A673 (cell line): ENCODE measurements at regions not wholly inside any gene's neighbourhood (a gene's known extent, or its start where the extent isn't known, plus 50 kb on each side); places are given as distances from the start of the nearest gene placed in this dataset.
"Not testable (repeated sequence)": the region's sequence is repeated elsewhere in the genome, so short reads cannot be mapped to it uniquely, and the experiment has no call there.

Experiments
- BruUV-seq: library from RNA; stranded (reverse); fragments of 400-500 nt; replicated peaks from 2 replicates; lab custom pipeline; 2021; lab: Mats Ljungman, UMichigan
- CTCF ChIA-PET: fragments of 300-600 bp; sonication (Branson Sonifier 250); formaldehyde crosslinking; loops from one replicate; lab custom pipeline; 2022; ENCODE audit warnings: antibody characterized with exemption; lab: Charles Lee
- POLR2A ChIA-PET: fragments of 300-600 bp; sonication (Branson Sonifier 250); formaldehyde crosslinking; loops from one replicate; lab custom pipeline; 2022; ENCODE audit warnings: antibody characterized with exemption; ENCODE audit not compliant: low non-redundant PET; lab: Charles Lee
- DNase-seq: peaks from one replicate; pipeline ENCODE4 v3.0.0-alpha.2; 2015; ENCODE audit warnings: low spot score
- H3K27ac ChIP-seq: fragments of 200-600 bp; sonication (generic); 2 replicates; pipeline ENCODE4 v1.5.1; 2016; ENCODE audit warnings: mixed run types, low read depth, mild to moderate bottlenecking, mixed read lengths, antibody characterized with exemption, low read length; ENCODE audit not compliant: poor library complexity, severe bottlenecking
- H3K27me3 ChIP-seq: fragments of 200-600 bp; sonication (generic); replicated peaks from 2 replicates; pipeline ENCODE4 v1.6.1; 2017; ENCODE audit warnings: mixed run types, low read depth, mild to moderate bottlenecking, mixed read lengths, antibody characterized with exemption, low read length; ENCODE audit not compliant: insufficient read depth, poor library complexity
- H3K36me3 ChIP-seq: fragments of 200-600 bp; sonication (generic); 2 replicates; pipeline ENCODE4 v1.6.1; 2016; ENCODE audit warnings: mixed run types, mild to moderate bottlenecking, mixed read lengths, antibody characterized with exemption, low read length; ENCODE audit not compliant: insufficient read depth, poor library complexity, severe bottlenecking
- H3K4me1 ChIP-seq: fragments of 200-600 bp; sonication (generic); 2 replicates; pipeline ENCODE4 v1.6.1; 2017; ENCODE audit warnings: mixed run types, mild to moderate bottlenecking, mixed read lengths, antibody characterized with exemption, low read length; ENCODE audit not compliant: insufficient read depth, poor library complexity, severe bottlenecking
- H3K4me3 ChIP-seq: fragments of 200-600 bp; sonication (generic); 2 replicates; pipeline ENCODE4 v1.5.1; 2016; ENCODE audit warnings: low read depth, mixed run types, mild to moderate bottlenecking, mixed read lengths, low read length; ENCODE audit not compliant: poor library complexity, severe bottlenecking
- H3K9me3 ChIP-seq: fragments of 200-600 bp; sonication (generic); 2 replicates; pipeline ENCODE4 v1.6.1; 2016; ENCODE audit warnings: mixed run types, low read depth, mild to moderate bottlenecking, mixed read lengths, antibody characterized with exemption, low read length; ENCODE audit not compliant: poor library complexity, severe bottlenecking
- EZH2 ChIP-seq: fragments of 200-600 bp; sonication (generic); IDR thresholded peaks from 2 replicates; pipeline ENCODE4 v1.6.1; 2017; ENCODE audit warnings: borderline replicate concordance, low read depth, mild to moderate bottlenecking, mixed read lengths, antibody characterized with exemption, low read length; ENCODE audit not compliant: poor library complexity, severe bottlenecking
- intact Hi-C: fragments of 100-400 bp; cut with micrococcal nuclease; formaldehyde crosslinking; loops from one replicate; pipeline ENCODE4 v1.10.0; 2022; ENCODE audit not compliant: unreplicated experiment
- TF ChIP-seq, protein P1 (sequence below): fragments of 300-800, 200-600 bp; sonication (generic); conservative IDR thresholded peaks from 2 replicates; pipeline ENCODE4 v1.5.1; 2017; ENCODE audit warnings: low read depth, mild to moderate bottlenecking, antibody characterized with exemption, low read length, moderate library complexity, mixed read lengths

DNA sequence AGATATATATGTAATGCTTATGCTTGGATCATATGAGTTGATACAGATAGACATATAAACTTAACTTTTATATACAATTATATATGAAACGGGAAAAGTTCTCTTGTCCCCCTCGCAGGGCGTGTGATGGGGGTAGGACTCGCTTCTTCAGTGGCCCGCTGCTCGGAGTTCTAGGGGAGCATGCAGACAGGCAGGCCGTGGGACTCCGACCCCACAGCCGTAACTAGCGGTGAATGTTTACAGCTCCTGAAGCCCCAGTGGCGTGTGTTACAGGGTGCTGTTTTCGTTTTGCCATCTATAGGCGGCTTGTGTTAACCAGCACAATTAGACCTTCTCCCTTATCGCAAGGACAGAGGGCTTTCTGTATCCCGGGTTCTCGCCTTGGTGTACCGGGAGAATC lies 1899.8 kb downstream of the PCDH9 start:
- Histone ChIP-seq H3K36me3 (no peaks in the 10 kb centered on the region), H3K4me1 (no peaks in the 10 kb centered on the region), H3K27ac (no peak overlapping the region), H3K4me3 (no peak overlapping the region), H3K27me3 (no peaks in the 10 kb centered on the region), H3K9me3 (no peaks in the 10 kb centered on the region)
- intact Hi-C loops, result no loop called here
- CTCF ChIA-PET, result no interaction called here
- POLR2A ChIA-PET, result no interaction called here
- no peak for DNase-seq
- no TSS peak for BruUV-seq
- TF ChIP-seq, protein P1, sequence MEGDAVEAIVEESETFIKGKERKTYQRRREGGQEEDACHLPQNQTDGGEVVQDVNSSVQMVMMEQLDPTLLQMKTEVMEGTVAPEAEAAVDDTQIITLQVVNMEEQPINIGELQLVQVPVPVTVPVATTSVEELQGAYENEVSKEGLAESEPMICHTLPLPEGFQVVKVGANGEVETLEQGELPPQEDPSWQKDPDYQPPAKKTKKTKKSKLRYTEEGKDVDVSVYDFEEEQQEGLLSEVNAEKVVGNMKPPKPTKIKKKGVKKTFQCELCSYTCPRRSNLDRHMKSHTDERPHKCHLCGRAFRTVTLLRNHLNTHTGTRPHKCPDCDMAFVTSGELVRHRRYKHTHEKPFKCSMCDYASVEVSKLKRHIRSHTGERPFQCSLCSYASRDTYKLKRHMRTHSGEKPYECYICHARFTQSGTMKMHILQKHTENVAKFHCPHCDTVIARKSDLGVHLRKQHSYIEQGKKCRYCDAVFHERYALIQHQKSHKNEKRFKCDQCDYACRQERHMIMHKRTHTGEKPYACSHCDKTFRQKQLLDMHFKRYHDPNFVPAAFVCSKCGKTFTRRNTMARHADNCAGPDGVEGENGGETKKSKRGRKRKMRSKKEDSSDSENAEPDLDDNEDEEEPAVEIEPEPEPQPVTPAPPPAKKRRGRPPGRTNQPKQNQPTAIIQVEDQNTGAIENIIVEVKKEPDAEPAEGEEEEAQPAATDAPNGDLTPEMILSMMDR, result no peak
- no peak for TF ChIP-seq EZH2

DNA sequence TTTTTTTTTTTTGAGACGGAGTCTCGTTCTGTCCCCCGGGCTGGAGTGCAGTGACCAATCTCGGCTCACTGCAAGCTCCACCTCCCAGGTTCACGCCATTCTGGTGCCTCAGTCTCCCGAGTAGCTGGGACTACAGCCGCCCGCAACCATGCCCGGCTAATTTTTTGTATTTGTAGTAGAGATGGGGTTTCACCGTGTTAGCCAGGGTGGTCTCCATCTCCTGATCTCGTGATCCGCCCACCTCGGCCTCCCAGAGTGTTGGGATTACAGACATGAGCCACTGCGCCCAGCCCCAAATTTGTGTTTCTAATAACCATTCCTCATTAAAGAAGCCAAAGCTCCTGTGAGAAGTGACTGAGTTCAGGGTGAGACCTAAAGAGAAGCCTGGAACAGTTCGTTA lies 1906.9 kb downstream of the PCDH9 start:
- BruUV-seq, DNase-seq, POLR2A ChIA-PET, H3K9me3 ChIP-seq, H3K27me3 ChIP-seq, H3K27ac ChIP-seq, H3K4me3 ChIP-seq, H3K4me1 ChIP-seq, intact Hi-C loops, H3K36me3 ChIP-seq, CTCF ChIA-PET: not testable (repeated sequence)

DNA sequence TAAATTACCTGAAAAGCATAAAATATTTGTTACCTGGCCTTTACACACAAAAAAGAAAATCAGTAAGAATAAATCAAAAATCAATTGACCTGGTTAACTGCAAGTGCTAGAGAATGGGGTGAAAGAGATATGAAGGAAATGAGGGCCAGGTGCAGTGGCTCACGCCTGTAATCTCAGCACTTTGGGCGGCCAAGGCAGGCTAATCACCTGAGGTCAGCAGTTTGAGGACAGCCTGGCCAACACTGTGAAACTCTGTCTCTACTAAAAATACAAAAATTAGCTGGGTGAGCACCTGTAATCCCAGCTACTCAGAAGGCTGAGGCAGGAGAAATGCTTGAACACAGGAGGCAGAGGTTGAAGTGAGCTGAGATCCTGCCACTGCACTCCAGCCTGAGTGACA lies 1908.7 kb downstream of the PCDH9 start:
- H3K4me1 ChIP-seq, intact Hi-C loops, H3K36me3 ChIP-seq, CTCF ChIA-PET, H3K4me3 ChIP-seq, H3K27me3 ChIP-seq, BruUV-seq, POLR2A ChIA-PET, H3K27ac ChIP-seq, DNase-seq, H3K9me3 ChIP-seq: not testable (repeated sequence)

DNA sequence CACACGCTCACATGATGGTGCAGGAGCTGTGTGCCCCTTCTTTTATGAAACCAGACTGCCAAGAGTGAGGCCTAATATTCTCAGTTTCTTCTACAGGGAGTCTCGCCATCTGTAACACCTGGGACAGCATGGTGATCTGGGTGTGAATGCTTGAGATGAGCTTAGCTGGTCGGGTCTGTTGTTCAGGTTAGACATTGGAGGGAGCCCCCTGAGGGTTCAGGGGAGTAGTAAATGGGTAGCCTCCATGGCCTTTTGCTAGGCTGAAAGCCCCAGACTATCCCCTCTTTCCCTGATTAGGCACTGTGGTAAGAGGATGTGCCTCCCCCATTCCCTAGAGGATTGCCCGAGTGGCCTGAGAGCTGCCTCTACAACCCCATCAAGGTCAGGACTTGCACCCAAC lies 1916.1 kb downstream of the PCDH9 start:
- no peak overlapping the region for H3K27ac ChIP-seq
- intact Hi-C loops, result no loop called here
- BruUV-seq, result no TSS peak
- no peaks in the 10 kb centered on the region for H3K9me3 ChIP-seq
- TF ChIP-seq EZH2, result no peak
- TF ChIP-seq, protein P1, result no peak
- H3K4me3 ChIP-seq, result no peak overlapping the region
- ChIA-PET CTCF (no interaction called here), POLR2A (no interaction called here)
- H3K27me3 ChIP-seq, result no peaks in the 10 kb centered on the region
- H3K4me1 ChIP-seq, result no peaks in the 10 kb centered on the region
- no peak for DNase-seq
- no peaks in the 10 kb centered on the region for H3K36me3 ChIP-seq
